ENCODE measurements at regions not wholly inside any gene's neighbourhood (a gene's known extent, or its start where the extent isn't known, plus 50 kb on each side); places are given as distances from the start of the nearest gene placed in this dataset.

DNA sequence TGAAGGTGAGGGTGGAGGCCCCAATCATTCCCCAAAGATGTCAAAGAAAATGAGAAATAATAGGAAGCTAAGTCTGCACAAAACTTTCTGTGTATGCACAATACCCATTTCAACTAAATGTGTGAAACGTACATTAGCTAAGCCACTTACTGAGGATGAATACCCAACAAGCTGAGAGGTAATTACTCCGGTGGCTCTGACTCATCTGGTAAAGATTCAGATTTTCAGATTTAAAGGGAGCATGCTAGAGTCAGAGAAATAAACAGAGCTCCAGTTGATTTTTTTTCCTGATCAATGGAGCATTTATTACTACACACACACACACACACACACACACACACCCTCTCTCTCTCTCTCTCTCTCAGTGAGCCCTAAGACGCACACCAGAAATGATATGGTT lies 194.8 kb upstream of the ARGLU1 start:
- H3K9me3 Mint-ChIP-seq: peaks cover 4% of the 10 kb centered on the region
- H3K4me3 Mint-ChIP-seq: no peak overlapping the region
- no peaks in the 10 kb centered on the region for H3K36me3 Mint-ChIP-seq (ENCODE audit: low read depth)
- H3K27me3 Mint-ChIP-seq: no peaks in the 10 kb centered on the region
- H3K4me1 Mint-ChIP-seq (ENCODE audit: low read depth): no peaks in the 10 kb centered on the region
- no peak overlapping the region for H3K27ac Mint-ChIP-seq

DNA sequence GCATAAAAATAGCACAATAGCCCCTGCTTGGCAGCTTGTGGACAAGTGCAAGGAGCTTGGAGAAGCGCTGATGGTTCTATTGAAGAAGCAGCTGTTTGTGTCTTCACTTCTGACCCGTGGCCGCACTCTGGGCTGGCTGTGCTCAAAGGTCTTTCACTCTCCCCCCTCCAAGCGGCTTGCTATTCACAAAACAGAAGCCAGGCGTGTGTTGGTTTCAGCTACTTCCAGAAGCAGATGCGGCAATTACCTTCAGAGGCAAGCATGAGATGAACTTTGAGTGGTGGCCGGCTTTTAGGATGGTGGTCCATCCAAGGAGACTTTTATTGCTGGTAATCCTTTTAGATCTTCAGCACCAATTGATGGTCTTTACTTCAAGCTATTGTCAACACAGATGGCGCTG lies 188.5 kb upstream of the ARGLU1 start:
- peaks cover 18% of the 10 kb centered on the region for H3K27me3 Mint-ChIP-seq

GRCh38 chr13:106755542-106755941 lies 187.6 kb upstream of the ARGLU1 start:
- no peak overlapping the region for H3K27ac Mint-ChIP-seq
- no peaks in the 10 kb centered on the region for H3K9me3 Mint-ChIP-seq
- H3K4me3 Mint-ChIP-seq: no peak overlapping the region
- no peaks in the 10 kb centered on the region for H3K36me3 Mint-ChIP-seq (ENCODE audit: low read depth)
- H3K27me3 Mint-ChIP-seq: peaks cover 18% of the 10 kb centered on the region
- no peaks in the 10 kb centered on the region for H3K4me1 Mint-ChIP-seq (ENCODE audit: low read depth)

More for the DNA sequence above, 188.5 kb upstream of the ARGLU1 start:
- Mint-ChIP-seq H3K4me3 (no peak overlapping the region), H3K36me3 (ENCODE audit: low read depth) (no peaks in the 10 kb centered on the region), H3K9me3 (no peaks in the 10 kb centered on the region), H3K27ac (no peak overlapping the region), H3K4me1 (ENCODE audit: low read depth) (no peaks in the 10 kb centered on the region)

DNA sequence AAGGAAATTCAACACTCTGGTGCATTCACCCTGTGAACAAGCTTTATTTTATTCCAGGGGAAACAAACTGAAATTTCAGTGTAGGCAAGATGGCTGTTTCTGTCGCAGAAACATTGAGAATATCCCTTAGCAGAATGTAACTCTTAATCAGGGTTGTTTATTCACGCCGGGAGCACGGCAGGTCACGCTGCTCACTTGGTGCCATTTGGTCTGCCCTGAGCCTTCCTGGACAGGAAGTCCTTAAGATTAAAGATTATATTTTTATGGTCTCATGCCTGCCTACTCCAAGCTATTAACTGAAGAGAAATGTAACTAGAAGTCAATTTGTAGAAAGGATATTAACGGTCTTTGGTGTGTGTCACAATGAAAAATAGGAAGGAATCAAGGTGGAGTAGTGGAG lies 185.3 kb upstream of the ARGLU1 start:
- H3K36me3 Mint-ChIP-seq (ENCODE audit: low read depth): no peaks in the 10 kb centered on the region
- H3K9me3 Mint-ChIP-seq: no peaks in the 10 kb centered on the region
- no peaks in the 10 kb centered on the region for H3K4me1 Mint-ChIP-seq (ENCODE audit: low read depth)
- no peak overlapping the region for H3K27ac Mint-ChIP-seq
- H3K4me3 Mint-ChIP-seq: no peak overlapping the region
- H3K27me3 Mint-ChIP-seq: peaks cover 18% of the 10 kb centered on the region

DNA sequence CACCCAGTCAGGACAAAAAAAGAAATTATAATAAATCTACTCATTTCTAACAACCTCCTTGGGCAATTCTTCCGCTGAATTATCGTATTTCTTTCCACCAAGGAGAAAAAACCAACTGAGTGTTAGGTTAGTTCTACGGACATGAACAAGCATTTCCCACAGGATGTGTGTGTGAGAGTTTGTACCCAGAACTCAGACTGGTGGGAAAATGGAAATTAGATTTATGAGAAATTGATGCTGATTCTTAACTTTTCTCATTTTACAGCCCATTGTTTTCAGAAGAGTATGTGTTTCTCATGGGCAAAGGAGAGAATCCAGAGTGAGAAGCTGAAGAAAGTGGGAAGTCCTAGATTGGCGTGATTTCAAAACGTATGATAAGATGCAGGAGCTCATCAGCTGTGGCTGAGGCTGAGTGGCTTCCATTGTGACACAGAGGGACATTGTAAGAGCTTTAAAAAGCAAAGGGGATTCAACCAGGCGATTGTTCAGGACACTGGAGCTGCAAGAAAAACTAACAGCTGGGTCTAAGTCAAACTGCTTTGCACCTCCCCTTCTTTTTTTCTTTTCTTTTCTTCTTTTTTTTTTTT lies 184.7 kb upstream of the ARGLU1 start:
- H3K27ac Mint-ChIP-seq: no peak overlapping the region
- no peaks in the 10 kb centered on the region for H3K9me3 Mint-ChIP-seq
- no peaks in the 10 kb centered on the region for H3K36me3 Mint-ChIP-seq (ENCODE audit: low read depth)
- peaks cover 18% of the 10 kb centered on the region for H3K27me3 Mint-ChIP-seq
- H3K4me3 Mint-ChIP-seq: no peak overlapping the region
- H3K4me1 Mint-ChIP-seq (ENCODE audit: low read depth): no peaks in the 10 kb centered on the region

- Mint-ChIP-seq H3K27ac (no peak overlapping the region), H3K4me1 (ENCODE audit: low read depth) (no peaks in the 10 kb centered on the region), H3K27me3 (peaks cover 16% of the 10 kb centered on the region), H3K36me3 (ENCODE audit: low read depth) (no peaks in the 10 kb centered on the region), H3K4me3 (no peak overlapping the region), H3K9me3 (no peaks in the 10 kb centered on the region)
These were observed 180.8 kb upstream of the ARGLU1 start for GRCh38 chr13:106748785-106749184.

- H3K4me3 Mint-ChIP-seq: no peak overlapping the region
- H3K9me3 Mint-ChIP-seq: no peaks in the 10 kb centered on the region
- H3K4me1 Mint-ChIP-seq (ENCODE audit: low read depth): no peaks in the 10 kb centered on the region
- no peaks in the 10 kb centered on the region for H3K27me3 Mint-ChIP-seq
- no peak overlapping the region for H3K27ac Mint-ChIP-seq
- H3K36me3 Mint-ChIP-seq (ENCODE audit: low read depth): no peaks in the 10 kb centered on the region
These were observed 176.6 kb upstream of the ARGLU1 start for GRCh38 chr13:106744516-106744915.

- Mint-ChIP-seq H3K9me3 (no peaks in the 10 kb centered on the region), H3K27ac (no peak overlapping the region), H3K4me3 (no peak overlapping the region), H3K36me3 (ENCODE audit: low read depth) (no peaks in the 10 kb centered on the region), H3K27me3 (no peaks in the 10 kb centered on the region), H3K4me1 (ENCODE audit: low read depth) (no peaks in the 10 kb centered on the region)
These were observed 170.3 kb upstream of the ARGLU1 start for GRCh38 chr13:106738186-106738678.

- H3K9me3 Mint-ChIP-seq: no peaks in the 10 kb centered on the region
- H3K27ac Mint-ChIP-seq: no peak overlapping the region
- no peaks in the 10 kb centered on the region for H3K36me3 Mint-ChIP-seq (ENCODE audit: low read depth)
- no peak overlapping the region for H3K4me3 Mint-ChIP-seq
- H3K27me3 Mint-ChIP-seq: no peaks in the 10 kb centered on the region
- H3K4me1 Mint-ChIP-seq (ENCODE audit: low read depth): no peaks in the 10 kb centered on the region
These were observed 169.0 kb upstream of the ARGLU1 start for GRCh38 chr13:106736941-106737340.

DNA sequence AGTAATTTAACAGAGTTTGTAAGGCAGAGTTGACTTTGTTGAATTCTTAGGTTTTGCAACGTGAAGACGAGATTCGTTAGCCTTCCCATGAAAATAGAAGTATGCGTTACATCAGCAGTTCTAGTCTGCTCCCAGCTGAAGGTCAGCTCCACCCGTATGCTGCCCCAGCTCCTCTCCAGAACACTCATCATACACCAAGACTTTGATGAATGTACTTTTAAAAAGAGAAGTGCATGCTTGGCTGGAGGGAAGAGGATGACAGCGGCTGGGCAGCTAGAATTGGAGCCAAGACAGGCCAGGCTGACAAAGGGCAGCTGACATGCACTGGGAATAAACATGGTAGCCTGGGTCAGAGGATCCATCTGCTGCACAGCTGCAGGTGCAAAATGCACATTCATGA lies 166.3 kb upstream of the ARGLU1 start:
- H3K36me3 Mint-ChIP-seq (ENCODE audit: low read depth): no peaks in the 10 kb centered on the region
- no peak overlapping the region for H3K27ac Mint-ChIP-seq
- H3K4me1 Mint-ChIP-seq (ENCODE audit: low read depth): no peaks in the 10 kb centered on the region
- no peak overlapping the region for H3K4me3 Mint-ChIP-seq
- H3K9me3 Mint-ChIP-seq: no peaks in the 10 kb centered on the region
- H3K27me3 Mint-ChIP-seq: peaks cover 3% of the 10 kb centered on the region

GRCh38 chr13:106723036-106723435 lies 155.1 kb upstream of the ARGLU1 start:
- Mint-ChIP-seq H3K27ac (no peak overlapping the region), H3K27me3 (peaks cover 4% of the 10 kb centered on the region), H3K4me1 (ENCODE audit: low read depth) (no peaks in the 10 kb centered on the region)

DNA sequence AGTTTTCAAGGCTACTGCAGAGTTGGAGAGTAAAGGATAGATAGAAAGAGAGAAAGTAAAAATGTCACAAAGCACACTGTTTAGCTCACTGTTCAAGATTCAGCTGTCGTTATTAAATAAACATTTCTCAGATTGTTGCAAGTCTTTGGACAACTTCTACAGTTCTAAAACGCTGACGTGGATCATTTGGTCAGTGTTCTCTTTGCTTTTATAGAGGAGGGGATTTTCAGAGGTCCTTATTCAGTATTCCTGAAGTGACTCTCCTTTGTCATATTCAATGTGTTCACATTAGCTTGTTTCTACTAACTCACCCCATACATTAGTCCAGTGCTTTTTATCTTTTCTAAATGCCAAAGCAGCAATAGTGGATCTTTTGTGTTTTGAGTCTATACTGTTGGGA lies 154.7 kb upstream of the ARGLU1 start:
- H3K36me3 Mint-ChIP-seq (ENCODE audit: low read depth): no peaks in the 10 kb centered on the region
- H3K9me3 Mint-ChIP-seq: peaks cover under 1% of the 10 kb centered on the region
- H3K27ac Mint-ChIP-seq: no peak overlapping the region
- H3K4me3 Mint-ChIP-seq: no peak overlapping the region
- H3K4me1 Mint-ChIP-seq (ENCODE audit: low read depth): no peaks in the 10 kb centered on the region
- H3K27me3 Mint-ChIP-seq: peaks cover 4% of the 10 kb centered on the region

More at GRCh38 chr13:106723036-106723435, 155.1 kb upstream of the ARGLU1 start:
- Mint-ChIP-seq H3K9me3 (no peaks in the 10 kb centered on the region), H3K36me3 (ENCODE audit: low read depth) (no peaks in the 10 kb centered on the region), H3K4me3 (no peak overlapping the region)

- no peak overlapping the region for H3K27ac Mint-ChIP-seq
- H3K36me3 Mint-ChIP-seq (ENCODE audit: low read depth): no peaks in the 10 kb centered on the region
- H3K9me3 Mint-ChIP-seq: peaks cover 5% of the 10 kb centered on the region
- H3K27me3 Mint-ChIP-seq: peaks cover 4% of the 10 kb centered on the region
- H3K4me1 Mint-ChIP-seq (ENCODE audit: low read depth): no peaks in the 10 kb centered on the region
- no peak overlapping the region for H3K4me3 Mint-ChIP-seq
These were observed 153.7 kb upstream of the ARGLU1 start for GRCh38 chr13:106721599-106721998.

DNA sequence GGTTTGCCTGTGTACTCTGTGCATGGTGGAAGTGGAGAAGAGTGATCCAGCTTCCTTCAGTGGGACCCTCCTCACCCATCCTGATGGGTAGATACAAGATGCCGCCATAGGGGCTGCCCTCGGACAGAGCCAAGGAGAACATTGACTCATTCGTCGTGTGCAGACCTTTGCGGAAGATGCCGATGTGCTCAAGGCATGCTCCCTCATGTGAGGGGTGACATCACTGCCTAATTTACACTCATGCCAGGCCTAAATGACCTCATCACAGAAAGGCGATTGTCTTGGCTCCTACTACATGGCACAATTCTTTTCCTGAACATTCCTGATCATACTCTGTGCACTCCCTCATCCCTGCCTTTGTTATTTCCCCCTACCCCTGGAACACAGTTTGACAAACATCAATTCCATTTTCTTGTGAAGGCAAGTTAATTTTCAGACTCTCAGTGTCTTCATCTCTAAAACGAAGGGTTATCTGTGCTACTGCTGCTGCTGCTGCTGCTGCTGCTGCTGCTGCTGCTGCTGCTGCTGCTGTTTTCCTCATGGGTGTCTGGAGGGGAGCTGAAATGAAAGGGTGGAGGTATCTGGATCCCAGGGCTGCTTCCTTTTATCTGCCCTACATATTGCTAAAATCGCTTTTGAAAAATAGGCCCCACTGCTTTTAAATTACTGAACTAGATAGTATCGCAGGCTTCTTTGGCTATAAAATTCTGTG lies 146.5 kb upstream of the ARGLU1 start:
- no peaks in the 10 kb centered on the region for H3K4me1 Mint-ChIP-seq (ENCODE audit: low read depth)
- peaks cover 14% of the 10 kb centered on the region for H3K9me3 Mint-ChIP-seq
- no peaks in the 10 kb centered on the region for H3K27me3 Mint-ChIP-seq
- H3K4me3 Mint-ChIP-seq: no peak overlapping the region
- no peak overlapping the region for H3K27ac Mint-ChIP-seq
- H3K36me3 Mint-ChIP-seq (ENCODE audit: low read depth): no peaks in the 10 kb centered on the region

GRCh38 chr13:106712381-106712780 lies 144.4 kb upstream of the ARGLU1 start:
- no peaks in the 10 kb centered on the region for H3K36me3 Mint-ChIP-seq (ENCODE audit: low read depth)
- no peak overlapping the region for H3K27ac Mint-ChIP-seq
- H3K4me1 Mint-ChIP-seq (ENCODE audit: low read depth): no peaks in the 10 kb centered on the region
- H3K4me3 Mint-ChIP-seq: no peak overlapping the region
- no peaks in the 10 kb centered on the region for H3K27me3 Mint-ChIP-seq
- peaks cover 11% of the 10 kb centered on the region for H3K9me3 Mint-ChIP-seq

- H3K4me3 Mint-ChIP-seq: no peak overlapping the region
- H3K4me1 Mint-ChIP-seq (ENCODE audit: low read depth): no peaks in the 10 kb centered on the region
- H3K27ac Mint-ChIP-seq: no peak overlapping the region
- no peaks in the 10 kb centered on the region for H3K27me3 Mint-ChIP-seq
- H3K36me3 Mint-ChIP-seq (ENCODE audit: low read depth): no peaks in the 10 kb centered on the region
- H3K9me3 Mint-ChIP-seq: peaks cover 1% of the 10 kb centered on the region
These were observed 142.3 kb upstream of the ARGLU1 start for GRCh38 chr13:106710266-106710665.

Measured in stimulated activated naive CD8-positive, alpha-beta T cell treated with anti-CD3 and anti-CD28 coated beads, Interleukin-15, Interleukin-2, amounts not matched to agents 100 ng/mL and 50 ng/mL, for 24 hours (primary cell).